Epithelial cell of proximal tubule (primary cell): ENCODE measurements at regions not wholly inside any gene's neighbourhood (a gene's known extent, or its start where the extent isn't known, plus 50 kb on each side); places are given as distances from the start of the nearest gene placed in this dataset.

Experiments
- DNase-seq: peaks from one replicate; pipeline ENCODE4 v3.0.0-alpha.2; 2011; ENCODE audit warnings: low read depth
- H3K4me3 ChIP-seq: 2 replicates; pipeline ENCODE4 v1.5.1; 2011; ENCODE audit warnings: low read depth, mild to moderate bottlenecking, low read length
- TF ChIP-seq, protein P1 (sequence below): conservative IDR thresholded peaks from 2 replicates; pipeline ENCODE4 v1.5.1; 2012; ENCODE audit warnings: low read depth, mild to moderate bottlenecking, low read length

DNA sequence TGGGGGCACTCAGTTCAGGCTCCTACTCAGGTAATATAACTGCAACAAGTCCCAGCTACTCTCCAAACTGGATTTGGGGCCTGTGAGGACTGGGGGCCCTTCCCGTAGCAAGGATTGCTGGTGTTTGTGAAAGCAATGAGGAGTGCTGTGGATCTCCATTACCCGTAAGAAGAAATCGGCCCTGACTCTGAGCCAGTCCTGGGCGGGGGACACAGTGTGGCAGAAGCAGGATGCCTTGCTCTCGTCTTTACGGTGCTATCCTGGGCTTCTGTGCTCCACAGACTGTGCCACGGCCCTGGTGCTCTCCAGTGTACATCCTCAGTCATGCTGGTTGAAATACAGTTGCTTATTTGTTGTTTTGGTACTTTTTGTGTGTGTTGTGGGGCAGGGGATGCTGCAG is 172.9 kb downstream of the NDUFA10 start:
- no peak for DNase-seq
- TF ChIP-seq, protein P1, sequence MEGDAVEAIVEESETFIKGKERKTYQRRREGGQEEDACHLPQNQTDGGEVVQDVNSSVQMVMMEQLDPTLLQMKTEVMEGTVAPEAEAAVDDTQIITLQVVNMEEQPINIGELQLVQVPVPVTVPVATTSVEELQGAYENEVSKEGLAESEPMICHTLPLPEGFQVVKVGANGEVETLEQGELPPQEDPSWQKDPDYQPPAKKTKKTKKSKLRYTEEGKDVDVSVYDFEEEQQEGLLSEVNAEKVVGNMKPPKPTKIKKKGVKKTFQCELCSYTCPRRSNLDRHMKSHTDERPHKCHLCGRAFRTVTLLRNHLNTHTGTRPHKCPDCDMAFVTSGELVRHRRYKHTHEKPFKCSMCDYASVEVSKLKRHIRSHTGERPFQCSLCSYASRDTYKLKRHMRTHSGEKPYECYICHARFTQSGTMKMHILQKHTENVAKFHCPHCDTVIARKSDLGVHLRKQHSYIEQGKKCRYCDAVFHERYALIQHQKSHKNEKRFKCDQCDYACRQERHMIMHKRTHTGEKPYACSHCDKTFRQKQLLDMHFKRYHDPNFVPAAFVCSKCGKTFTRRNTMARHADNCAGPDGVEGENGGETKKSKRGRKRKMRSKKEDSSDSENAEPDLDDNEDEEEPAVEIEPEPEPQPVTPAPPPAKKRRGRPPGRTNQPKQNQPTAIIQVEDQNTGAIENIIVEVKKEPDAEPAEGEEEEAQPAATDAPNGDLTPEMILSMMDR, result no peak
- no peak overlapping the region for H3K4me3 ChIP-seq

DNA sequence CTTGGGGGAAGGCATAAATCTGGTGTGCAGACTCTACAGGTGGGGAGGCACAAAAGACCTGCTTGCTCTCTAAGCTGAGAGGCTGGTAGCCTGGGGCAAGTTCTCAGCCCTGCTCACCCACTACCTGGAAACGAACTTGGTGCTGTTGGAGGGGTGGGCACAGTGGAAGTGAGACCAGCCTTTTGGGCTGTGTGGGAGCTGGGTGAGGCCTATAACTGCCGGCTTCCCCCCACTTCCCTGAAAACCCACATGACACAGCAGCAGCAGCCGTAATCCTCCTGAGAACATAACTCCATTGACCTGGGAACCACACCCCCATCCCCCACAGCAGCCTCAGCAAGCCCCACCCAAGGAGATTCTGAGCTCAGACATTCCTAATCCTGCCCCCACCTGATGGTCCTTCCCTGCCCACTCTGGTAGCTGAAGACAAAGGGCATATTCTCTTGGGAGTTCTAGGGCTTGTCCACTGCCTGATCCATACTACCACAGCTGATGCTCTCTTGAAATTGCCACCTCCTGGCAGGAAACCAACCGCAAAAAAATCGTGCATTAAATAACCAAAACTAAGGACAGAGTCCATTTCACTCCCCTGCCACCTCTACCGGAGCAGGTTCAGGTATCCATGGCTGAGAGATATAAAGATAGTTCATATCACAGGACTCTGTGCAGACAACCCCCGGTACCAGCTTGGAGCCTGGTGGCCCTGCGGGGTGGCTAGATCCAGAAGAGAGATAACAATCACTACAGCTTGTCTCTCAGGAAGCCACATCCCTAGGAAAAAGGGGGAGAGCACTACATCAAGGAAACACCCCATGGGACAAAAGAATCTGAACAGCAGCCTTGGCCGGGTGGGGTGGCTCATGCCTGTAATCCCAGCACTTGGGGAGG is 178.1 kb downstream of the NDUFA10 start:
- H3K4me3 ChIP-seq, result no peak overlapping the region
- TF ChIP-seq, protein P1, result no peak
- no peak for DNase-seq

DNA sequence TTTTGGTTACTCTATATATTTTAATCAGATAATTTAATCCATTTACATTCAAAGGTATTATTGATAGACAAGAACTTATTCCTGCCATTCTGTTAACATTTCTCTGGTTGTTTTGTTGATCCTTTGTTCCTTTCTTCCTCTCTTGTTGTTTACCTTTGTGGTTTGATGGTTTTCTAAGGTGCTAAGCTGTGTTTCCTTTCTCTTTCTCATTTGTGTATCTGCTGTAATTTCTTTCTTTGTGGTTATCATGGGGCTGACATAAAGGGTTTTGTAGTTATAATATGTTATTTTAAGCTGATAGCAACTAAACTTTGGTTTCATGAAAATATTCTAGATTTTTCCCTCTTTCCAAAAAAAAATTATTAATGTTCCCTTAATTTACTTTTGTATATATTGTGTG is 179.2 kb downstream of the NDUFA10 start:
- no peak overlapping the region for H3K4me3 ChIP-seq
- DNase-seq, result no peak
- TF ChIP-seq, protein P1, result no peak

DNA sequence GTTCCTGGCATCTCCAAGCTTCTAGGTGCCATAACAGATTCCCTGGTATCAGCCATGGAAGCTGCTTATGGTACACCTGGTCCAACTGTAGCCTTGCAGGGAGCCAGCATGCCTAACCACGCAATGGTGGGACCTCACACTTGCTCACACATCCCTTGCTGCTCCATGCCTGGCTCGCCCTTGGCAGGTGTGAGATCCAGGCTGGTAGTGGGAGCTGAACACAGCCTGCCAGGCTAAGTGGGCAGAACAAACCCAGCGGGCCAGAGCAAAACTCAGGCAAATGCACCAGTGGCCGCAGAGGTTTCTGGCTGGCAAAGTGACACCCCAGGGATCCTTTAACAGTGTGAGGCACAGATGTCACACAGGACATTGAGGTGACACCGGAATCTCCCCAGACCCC is 185.8 kb downstream of the NDUFA10 start:
- no peak for DNase-seq
- TF ChIP-seq, protein P1, result no peak
- no peak overlapping the region for H3K4me3 ChIP-seq

DNA sequence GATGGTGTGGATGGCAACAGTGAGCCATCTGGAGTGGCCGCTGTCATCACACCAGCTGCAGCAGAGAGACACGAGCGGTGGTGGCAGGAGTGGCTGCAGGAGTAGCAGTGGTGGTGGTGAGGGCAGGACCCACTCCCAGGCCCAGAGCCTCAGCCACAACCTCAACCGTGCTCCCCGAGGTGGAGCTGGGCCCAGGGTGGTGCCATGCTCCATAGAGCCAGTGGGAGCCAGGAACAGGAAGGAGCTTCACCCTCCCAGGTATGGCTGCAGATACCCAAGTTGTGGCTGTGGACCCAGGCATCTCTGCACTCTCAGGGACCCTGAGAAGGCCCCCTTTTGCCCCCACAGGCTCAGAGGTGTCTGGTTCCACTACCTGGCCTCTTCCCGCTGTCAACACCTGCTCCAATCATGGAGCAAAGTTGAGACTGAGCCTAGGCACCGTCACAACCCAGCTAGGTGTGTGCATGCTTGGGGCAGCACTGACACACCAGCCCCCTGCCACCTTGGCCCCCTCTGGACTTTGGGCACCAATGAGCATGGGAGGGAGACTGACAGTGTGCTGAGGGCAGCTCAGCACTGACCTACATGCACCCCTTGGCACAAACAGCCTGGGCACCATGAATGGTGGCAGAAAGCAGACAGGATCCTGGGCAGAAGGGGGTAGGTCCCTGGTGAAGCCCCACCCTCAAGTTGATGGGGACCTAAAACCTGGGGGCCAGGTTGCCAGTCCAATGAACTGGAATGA is 188.9 kb downstream of the NDUFA10 start:
- no peak overlapping the region for H3K4me3 ChIP-seq
- DNase-seq, result no peak
- TF ChIP-seq, protein P1, result no peak

DNA sequence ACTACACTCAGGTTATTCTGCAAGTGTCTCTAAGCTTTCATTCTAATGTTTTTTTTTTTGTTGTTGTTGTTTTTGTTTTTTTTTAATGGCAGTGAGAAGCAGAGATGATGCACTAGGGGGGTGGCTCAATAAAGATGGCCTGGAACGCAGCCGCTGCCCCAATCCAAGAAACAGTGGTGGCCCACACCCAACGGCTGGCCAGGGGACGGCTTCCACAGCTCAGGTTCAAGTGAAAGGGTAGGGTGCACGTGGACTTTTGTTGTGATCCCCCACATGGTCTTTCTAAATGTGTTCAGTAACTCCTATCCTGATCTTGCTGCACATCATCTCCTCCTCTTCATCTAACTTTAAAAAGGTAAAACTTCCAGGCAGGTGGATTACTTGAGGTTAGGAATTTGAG is 190.1 kb downstream of the NDUFA10 start:
- TF ChIP-seq, protein P1, result no peak
- no peak overlapping the region for H3K4me3 ChIP-seq
- DNase-seq, result no peak
